ENCODE measurements at regions not wholly inside any gene's neighbourhood (a gene's known extent, or its start where the extent isn't known, plus 50 kb on each side); places are given as distances from the start of the nearest gene placed in this dataset.

DNA sequence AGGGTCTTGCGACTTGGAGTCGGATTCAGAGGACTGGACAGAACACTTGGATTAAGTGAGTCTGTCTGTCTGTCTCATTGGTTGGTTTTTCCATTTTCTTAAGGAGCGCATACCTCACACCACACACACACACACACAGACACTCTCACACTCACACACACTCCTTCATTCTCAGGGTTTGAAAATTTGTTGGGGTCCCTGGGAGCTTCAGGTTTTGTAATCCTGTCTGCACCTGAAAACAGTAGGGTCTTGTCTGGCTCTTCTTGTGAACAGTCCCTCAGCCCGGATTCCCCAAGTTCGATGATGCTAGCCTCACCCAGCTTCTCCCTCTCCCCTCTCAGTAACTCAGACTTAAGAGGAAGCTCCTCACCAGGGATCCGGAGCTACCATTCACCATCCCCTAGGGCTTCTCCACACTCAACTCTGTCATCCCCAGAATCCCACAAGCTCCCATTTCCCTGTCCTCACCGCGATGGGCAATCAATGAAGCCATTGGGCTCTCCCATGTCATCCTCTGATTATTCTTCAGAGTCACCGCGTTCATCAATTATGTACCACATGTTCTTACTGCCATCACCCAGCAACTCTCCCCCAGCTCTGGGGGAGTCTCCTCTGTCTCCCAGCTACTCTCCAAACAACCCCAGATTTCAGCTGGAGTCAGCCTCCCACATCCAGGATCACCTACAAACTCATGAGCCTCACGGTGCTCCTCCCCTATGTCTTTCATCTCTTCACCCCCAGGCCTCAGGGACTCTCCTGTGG is 1530.9 kb upstream of the TPTE start:
- no peaks in the 10 kb centered on the region for H3K79me2 ChIP-seq
- peaks cover 24% of the 10 kb centered on the region for H3K9me3 ChIP-seq (ENCODE audit: low read depth)
- WGBS (ENCODE audit: low lambda C conversion rate, missing lambda C conversion rate) = 66% methylated on average over 11 of the region's 11 CpGs
- no peaks in the 10 kb centered on the region for H4K20me1 ChIP-seq (ENCODE audit: insufficient read depth, poor library complexity, severe bottlenecking)
- H3K27me3 ChIP-seq = no peaks in the 10 kb centered on the region
- H3K4me3 ChIP-seq = no peak overlapping the region
- TF ChIP-seq EZH2 (IDR thresholded peaks at IDR 0.05; ENCODE audit: borderline replicate concordance) (no peak), EZH2phosphoT487 (IDR thresholded peaks at IDR 0.05; ENCODE audit: low read depth, severe bottlenecking, unreplicated experiment) (no peak)
- TF ChIP-seq, protein P1, sequence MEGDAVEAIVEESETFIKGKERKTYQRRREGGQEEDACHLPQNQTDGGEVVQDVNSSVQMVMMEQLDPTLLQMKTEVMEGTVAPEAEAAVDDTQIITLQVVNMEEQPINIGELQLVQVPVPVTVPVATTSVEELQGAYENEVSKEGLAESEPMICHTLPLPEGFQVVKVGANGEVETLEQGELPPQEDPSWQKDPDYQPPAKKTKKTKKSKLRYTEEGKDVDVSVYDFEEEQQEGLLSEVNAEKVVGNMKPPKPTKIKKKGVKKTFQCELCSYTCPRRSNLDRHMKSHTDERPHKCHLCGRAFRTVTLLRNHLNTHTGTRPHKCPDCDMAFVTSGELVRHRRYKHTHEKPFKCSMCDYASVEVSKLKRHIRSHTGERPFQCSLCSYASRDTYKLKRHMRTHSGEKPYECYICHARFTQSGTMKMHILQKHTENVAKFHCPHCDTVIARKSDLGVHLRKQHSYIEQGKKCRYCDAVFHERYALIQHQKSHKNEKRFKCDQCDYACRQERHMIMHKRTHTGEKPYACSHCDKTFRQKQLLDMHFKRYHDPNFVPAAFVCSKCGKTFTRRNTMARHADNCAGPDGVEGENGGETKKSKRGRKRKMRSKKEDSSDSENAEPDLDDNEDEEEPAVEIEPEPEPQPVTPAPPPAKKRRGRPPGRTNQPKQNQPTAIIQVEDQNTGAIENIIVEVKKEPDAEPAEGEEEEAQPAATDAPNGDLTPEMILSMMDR (IDR thresholded peaks at IDR 0.05; ENCODE audit: poor library complexity) = no peak
- H3K9me2 ChIP-seq (replicated peaks; ENCODE audit: insufficient read depth) = no peaks in the 10 kb centered on the region
- H3K27ac ChIP-seq = no peak overlapping the region
- H3K36me3 ChIP-seq (replicated peaks; ENCODE audit: insufficient read depth, low read depth) = no peaks in the 10 kb centered on the region
- no peak for DNase-seq (ENCODE audit: low spot score)
- no peaks in the 10 kb centered on the region for H3K4me1 ChIP-seq (ENCODE audit: insufficient read depth)
- no peak overlapping the region for H2AFZ ChIP-seq
- no peak overlapping the region for H3K4me2 ChIP-seq

- TF ChIP-seq EZH2 (IDR thresholded peaks at IDR 0.05; ENCODE audit: borderline replicate concordance) (no peak), EZH2phosphoT487 (IDR thresholded peaks at IDR 0.05; ENCODE audit: low read depth, severe bottlenecking, unreplicated experiment) (no peak)
- TF ChIP-seq, protein P1 (IDR thresholded peaks at IDR 0.05; ENCODE audit: poor library complexity) = no peak
- Histone ChIP-seq H3K9me2 (replicated peaks; ENCODE audit: insufficient read depth) (no peaks in the 10 kb centered on the region), H3K4me3 (no peak overlapping the region), H3K4me1 (ENCODE audit: insufficient read depth) (no peaks in the 10 kb centered on the region), H2AFZ (no peak overlapping the region), H3K79me2 (no peaks in the 10 kb centered on the region), H3K9me3 (ENCODE audit: low read depth) (peaks cover 24% of the 10 kb centered on the region), H3K36me3 (replicated peaks; ENCODE audit: insufficient read depth, low read depth) (no peaks in the 10 kb centered on the region), H4K20me1 (ENCODE audit: insufficient read depth, poor library complexity, severe bottlenecking) (no peaks in the 10 kb centered on the region), H3K27me3 (no peaks in the 10 kb centered on the region), H3K4me2 (no peak overlapping the region), H3K27ac (no peak overlapping the region)
- WGBS (ENCODE audit: low lambda C conversion rate, missing lambda C conversion rate) = 57% methylated on average over 14 of the region's 14 CpGs
- no peak for DNase-seq (ENCODE audit: low spot score)
Measured at GRCh38 chr21:8991088-8991907, 1530.1 kb upstream of the TPTE start.

DNA sequence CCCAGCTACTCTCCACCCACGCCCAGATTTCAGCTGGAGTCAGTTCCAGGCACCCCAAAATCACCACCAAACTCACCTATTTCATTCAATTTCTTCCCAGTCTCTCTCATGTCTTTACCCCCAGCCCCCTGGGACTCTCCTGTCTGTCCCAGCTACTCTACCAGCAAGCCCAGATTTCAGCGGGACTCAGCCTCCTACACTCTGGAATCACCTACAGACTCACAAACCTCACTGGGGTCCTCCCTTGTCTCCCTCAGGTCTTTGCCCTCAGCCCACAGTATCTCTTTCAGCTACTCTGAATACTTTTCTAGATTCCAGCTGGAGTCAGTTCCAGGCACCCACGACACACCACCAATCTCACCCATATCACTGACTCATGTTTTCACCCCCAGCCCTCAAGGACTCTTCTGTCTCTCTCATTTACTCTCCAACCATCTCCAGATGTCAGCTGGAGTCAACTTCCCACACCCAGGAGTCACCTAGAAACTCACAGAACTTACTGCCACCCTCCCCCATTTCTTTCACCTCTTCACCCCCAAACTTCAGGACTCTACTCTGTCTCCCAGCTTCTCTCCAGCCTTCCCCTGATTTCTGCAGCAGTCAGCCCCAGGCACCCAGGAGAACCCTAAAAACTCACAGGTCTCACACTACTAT is 1529.3 kb upstream of the TPTE start:
- no peaks in the 10 kb centered on the region for H3K79me2 ChIP-seq

More for the DNA sequence above, 1529.3 kb upstream of the TPTE start:
- no peak for DNase-seq (ENCODE audit: low spot score)
- Histone ChIP-seq H3K4me3 (no peak overlapping the region), H3K27me3 (no peaks in the 10 kb centered on the region), H3K9me3 (ENCODE audit: low read depth) (peaks cover 24% of the 10 kb centered on the region), H2AFZ (no peak overlapping the region), H3K9me2 (replicated peaks; ENCODE audit: insufficient read depth) (no peaks in the 10 kb centered on the region), H3K4me2 (no peak overlapping the region), H3K27ac (no peak overlapping the region), H3K4me1 (ENCODE audit: insufficient read depth) (no peaks in the 10 kb centered on the region), H3K36me3 (replicated peaks; ENCODE audit: insufficient read depth, low read depth) (no peaks in the 10 kb centered on the region), H4K20me1 (ENCODE audit: insufficient read depth, poor library complexity, severe bottlenecking) (no peaks in the 10 kb centered on the region)
- TF ChIP-seq, protein P1 (IDR thresholded peaks at IDR 0.05; ENCODE audit: poor library complexity) = no peak
- TF ChIP-seq EZH2 (IDR thresholded peaks at IDR 0.05; ENCODE audit: borderline replicate concordance) (no peak), EZH2phosphoT487 (IDR thresholded peaks at IDR 0.05; ENCODE audit: low read depth, severe bottlenecking, unreplicated experiment) (no peak)
- 52% methylated on average over 3 of the region's 3 CpGs for WGBS (ENCODE audit: low lambda C conversion rate, missing lambda C conversion rate)
